SK-N-SH (cell line): ENCODE measurements at regions not wholly inside any gene's neighbourhood (a gene's known extent, or its start where the extent isn't known, plus 50 kb on each side); places are given as distances from the start of the nearest gene placed in this dataset.

ENCODE experiments used
- CTCF ChIA-PET: fragments of 300-600, 350-600 bp; formaldehyde crosslinking; extraction: SDS; loops from one replicate; lab custom pipeline; 2021; lab: Yijun Ruan, JAX
- POLR2A ChIA-PET: fragments of 350-600 bp; sonication (Branson Sonifier 250); formaldehyde crosslinking; extraction: SDS; loops from one replicate; lab custom pipeline; 2020; ENCODE audit warnings: antibody characterized with exemption, inconsistent platforms; lab: Yijun Ruan, JAX
- DNase-seq: peaks from one replicate; pipeline ENCODE4 v3.0.0; 2012
- H2AFZ ChIP-seq: fragments of 200-600 bp; sonication (generic); 2 replicates; pipeline ENCODE4 v1.8.1; 2016; ENCODE audit warnings: antibody characterized with exemption, mild to moderate bottlenecking, low read depth
- H3F3A ChIP-seq: fragments of 200-600 bp; sonication (generic); replicated peaks from 2 replicates; pipeline ENCODE3; 2016; ENCODE audit warnings: antibody characterized with exemption, mild to moderate bottlenecking; ENCODE audit not compliant: insufficient read depth
- H3K27ac ChIP-seq, 2 experiments: fragments of 200-500 bp in 1 of 2; fragments of 200-600 bp in 1 of 2; sonication (Bioruptor generic) in 1 of 2; sonication (generic), shearing (Covaris generic) in 1 of 2; 2 replicates each; pipeline versions ENCODE4 v1.5.1 to v1.6.1; 2014 to 2016; ENCODE audit warnings: low read depth in 2 of 2, inconsistent platforms in 1 of 2, low read length in 1 of 2, mild to moderate bottlenecking in 1 of 2, mixed read lengths in 1 of 2
- H3K27me3 ChIP-seq: fragments of 200-600 bp; sonication (generic), shearing (Covaris generic); 2 replicates; pipeline ENCODE4 v1.6.1; 2016; ENCODE audit warnings: mixed run types; ENCODE audit not compliant: insufficient read depth
- H3K36me3 ChIP-seq, 2 experiments: fragments of 200-500 bp in 1 of 2; fragments of 200-600 bp in 1 of 2; sonication (Bioruptor generic) in 1 of 2; sonication (generic) in 1 of 2; replicated peaks in 1 of 2; 2 replicates each; pipeline versions ENCODE3 to v1.5.1; 2014 to 2016; ENCODE audit warnings: low read length in 1 of 2, mild to moderate bottlenecking in 1 of 2; ENCODE audit not compliant: insufficient read depth in 2 of 2, control insufficient read depth in 1 of 2
- H3K4me1 ChIP-seq, 2 experiments: fragments of 200-500 bp in 1 of 2; fragments of 200-600 bp in 1 of 2; sonication (Bioruptor generic) in 1 of 2; sonication (generic), shearing (Covaris generic) in 1 of 2; 2 replicates each; pipeline versions ENCODE4 v1.5.1 to v1.6.1; 2014 to 2016; ENCODE audit warnings: low read depth in 1 of 2, low read length in 1 of 2, mixed run types in 1 of 2; ENCODE audit not compliant: insufficient read depth in 2 of 2, control insufficient read depth in 1 of 2
- H3K4me2 ChIP-seq: fragments of 200-600 bp; sonication (generic), shearing (Covaris generic); 2 replicates; pipeline ENCODE4 v1.6.1; 2017; ENCODE audit warnings: mixed run types
- H3K4me3 ChIP-seq, 2 experiments: fragments of 200-500 bp in 1 of 2; fragments of 200-600 bp in 1 of 2; sonication (Bioruptor generic) in 1 of 2; sonication (generic), shearing (Covaris generic) in 1 of 2; 2 replicates each; pipeline versions ENCODE4 v1.5.1 to v1.8.1; 2014 to 2016; ENCODE audit warnings: low read depth in 2 of 2, inconsistent platforms in 1 of 2, low read length in 1 of 2, mild to moderate bottlenecking in 1 of 2, mixed read lengths in 1 of 2, moderate library complexity in 1 of 2
- H3K79me2 ChIP-seq: fragments of 200-600 bp; sonication (generic); 2 replicates; pipeline ENCODE4 v1.8.1; 2017; ENCODE audit warnings: mild to moderate bottlenecking; ENCODE audit not compliant: insufficient read depth
- H3K9ac ChIP-seq: fragments of 200-600 bp; sonication (generic); 2 replicates; pipeline ENCODE4 v1.6.1; 2017; ENCODE audit warnings: mixed run types
- H3K9me2 ChIP-seq: fragments of 200-600 bp; sonication (generic); 2 replicates; pipeline ENCODE4 v1.6.1; 2017; ENCODE audit warnings: mixed run types
- H3K9me3 ChIP-seq: fragments of 200-600 bp; sonication (generic); 2 replicates; pipeline ENCODE4 v1.6.1; 2017; ENCODE audit warnings: mixed run types, mild to moderate bottlenecking, moderate library complexity
- H4K20me1 ChIP-seq: fragments of 200-600 bp; sonication (generic); 2 replicates; pipeline ENCODE4 v1.6.1; 2017; ENCODE audit warnings: mild to moderate bottlenecking, mixed run types; ENCODE audit not compliant: insufficient read depth
- ELF1 ChIP-seq: IDR thresholded peaks from 2 replicates; pipeline ENCODE4 v1.4.0; 2012
- FOSL2 ChIP-seq: IDR thresholded peaks from 2 replicates; pipeline ENCODE4 v1.4.0; 2012; ENCODE audit warnings: low read depth, mild to moderate bottlenecking, moderate library complexity, borderline replicate concordance
- FOXM1 ChIP-seq: IDR thresholded peaks from 2 replicates; pipeline ENCODE4 v1.4.0; 2012; ENCODE audit warnings: low read depth, mild to moderate bottlenecking
- GABPA ChIP-seq: IDR thresholded peaks from 2 replicates; pipeline ENCODE4 v1.4.0; 2012; ENCODE audit warnings: low read depth, mild to moderate bottlenecking
- GATA2 ChIP-seq: sonication (generic); formaldehyde crosslinking; IDR thresholded peaks from 2 replicates; pipeline ENCODE4 v1.5.0; 2020; ENCODE audit warnings: mild to moderate bottlenecking, missing genetic modification reagents
- MEF2A ChIP-seq: IDR thresholded peaks from 2 replicates; pipeline ENCODE4 v1.4.0; 2012; ENCODE audit warnings: low read depth, borderline replicate concordance
- MXI1 ChIP-seq: IDR thresholded peaks from 2 replicates; pipeline ENCODE4 v1.6.1; 2012; ENCODE audit warnings: mild to moderate bottlenecking, low read depth, low read length, improper control_type of control experiment
- POLR2AphosphoS5 ChIP-seq: IDR thresholded peaks from 2 replicates; pipeline ENCODE4 v1.6.1; 2012; ENCODE audit warnings: low read depth, low read length
- RAD21 ChIP-seq: IDR thresholded peaks from 2 replicates; pipeline ENCODE4 v1.6.1; 2012; ENCODE audit warnings: mild to moderate bottlenecking, low read length
- RFX5 ChIP-seq: IDR thresholded peaks from 2 replicates; pipeline ENCODE4 v1.6.1; 2012; ENCODE audit warnings: mild to moderate bottlenecking, improper control_type of control experiment, low read length
- RXRA ChIP-seq: IDR thresholded peaks from 2 replicates; pipeline ENCODE4 v1.4.0; 2012; ENCODE audit warnings: low read depth, mild to moderate bottlenecking, borderline replicate concordance
- SIN3A ChIP-seq: IDR thresholded peaks from 2 replicates; pipeline ENCODE4 v1.6.1; 2012; ENCODE audit warnings: low read depth, mild to moderate bottlenecking, low read length, moderate library complexity, borderline replicate concordance
- SMC3 ChIP-seq: IDR thresholded peaks from 2 replicates; pipeline ENCODE4 v1.6.1; 2012; ENCODE audit warnings: low read depth, low read length, improper control_type of control experiment
- TAF1 ChIP-seq: IDR thresholded peaks from 2 replicates; pipeline ENCODE4 v1.6.1; 2012; ENCODE audit warnings: low read depth, mild to moderate bottlenecking, low read length, moderate library complexity, borderline replicate concordance
- TEAD4 ChIP-seq: IDR thresholded peaks from 2 replicates; pipeline ENCODE4 v1.4.0; 2012; ENCODE audit warnings: mild to moderate bottlenecking, borderline replicate concordance; ENCODE audit not compliant: insufficient read depth
- WGBS: methylation state at CpG from one replicate; pipeline ENCODE4 v1.1.6; 2017; ENCODE audit warnings: low lambda C conversion rate; 5-methylcytosine and 5-hydroxymethylcytosine counted together
- TF ChIP-seq, protein P1 (sequence below): fragments of 200-600 bp; sonication (generic); IDR thresholded peaks from 2 replicates; pipeline ENCODE4 v1.6.1; 2017; ENCODE audit warnings: antibody characterized with exemption, mild to moderate bottlenecking, moderate library complexity
- TF ChIP-seq, protein P2 (sequence below): IDR thresholded peaks from 2 replicates; pipeline ENCODE4; 2012
- TF ChIP-seq, protein P3 (sequence below): fragments of 150-350 bp; IDR thresholded peaks from 2 replicates; pipeline ENCODE4 v1.6.1; 2017; ENCODE audit warnings: antibody characterized with exemption, low read length, low read depth, borderline replicate concordance
- TF ChIP-seq, protein P4 (sequence below): fragments of 150-350 bp; IDR thresholded peaks from 2 replicates; pipeline ENCODE4 v1.6.1; 2016; ENCODE audit warnings: mild to moderate bottlenecking, low read depth, low read length

GRCh38 chr10:52870562-52870961, 98.0 kb upstream of the MBL2 start:
- Histone ChIP-seq H3K36me3 (no peaks in the 10 kb centered on the region), H3K79me2 (no peaks in the 10 kb centered on the region), H3K27me3 (no peaks in the 10 kb centered on the region; the same call in 1 of the 2 replicates), H3K27ac (no peak overlapping the region), H3K4me2 (no peak overlapping the region), H3K9ac (no peak overlapping the region), H3K9me2 (no peaks in the 10 kb centered on the region), H3K4me3 (no peak overlapping the region), H2AFZ (no peak overlapping the region), H4K20me1 (no peaks in the 10 kb centered on the region), H3K4me1 (no peaks in the 10 kb centered on the region; a peak in 1 of 4 replicates), H3F3A (no peaks in the 10 kb centered on the region), H3K9me3 (no peaks in the 10 kb centered on the region)
- 27% methylated on average over 3 of the region's 3 CpGs for WGBS
- TF ChIP-seq TEAD4 (no peak), RXRA (no peak)
- TF ChIP-seq, protein P1, sequence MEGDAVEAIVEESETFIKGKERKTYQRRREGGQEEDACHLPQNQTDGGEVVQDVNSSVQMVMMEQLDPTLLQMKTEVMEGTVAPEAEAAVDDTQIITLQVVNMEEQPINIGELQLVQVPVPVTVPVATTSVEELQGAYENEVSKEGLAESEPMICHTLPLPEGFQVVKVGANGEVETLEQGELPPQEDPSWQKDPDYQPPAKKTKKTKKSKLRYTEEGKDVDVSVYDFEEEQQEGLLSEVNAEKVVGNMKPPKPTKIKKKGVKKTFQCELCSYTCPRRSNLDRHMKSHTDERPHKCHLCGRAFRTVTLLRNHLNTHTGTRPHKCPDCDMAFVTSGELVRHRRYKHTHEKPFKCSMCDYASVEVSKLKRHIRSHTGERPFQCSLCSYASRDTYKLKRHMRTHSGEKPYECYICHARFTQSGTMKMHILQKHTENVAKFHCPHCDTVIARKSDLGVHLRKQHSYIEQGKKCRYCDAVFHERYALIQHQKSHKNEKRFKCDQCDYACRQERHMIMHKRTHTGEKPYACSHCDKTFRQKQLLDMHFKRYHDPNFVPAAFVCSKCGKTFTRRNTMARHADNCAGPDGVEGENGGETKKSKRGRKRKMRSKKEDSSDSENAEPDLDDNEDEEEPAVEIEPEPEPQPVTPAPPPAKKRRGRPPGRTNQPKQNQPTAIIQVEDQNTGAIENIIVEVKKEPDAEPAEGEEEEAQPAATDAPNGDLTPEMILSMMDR: no peak
- TF ChIP-seq, protein P2, sequence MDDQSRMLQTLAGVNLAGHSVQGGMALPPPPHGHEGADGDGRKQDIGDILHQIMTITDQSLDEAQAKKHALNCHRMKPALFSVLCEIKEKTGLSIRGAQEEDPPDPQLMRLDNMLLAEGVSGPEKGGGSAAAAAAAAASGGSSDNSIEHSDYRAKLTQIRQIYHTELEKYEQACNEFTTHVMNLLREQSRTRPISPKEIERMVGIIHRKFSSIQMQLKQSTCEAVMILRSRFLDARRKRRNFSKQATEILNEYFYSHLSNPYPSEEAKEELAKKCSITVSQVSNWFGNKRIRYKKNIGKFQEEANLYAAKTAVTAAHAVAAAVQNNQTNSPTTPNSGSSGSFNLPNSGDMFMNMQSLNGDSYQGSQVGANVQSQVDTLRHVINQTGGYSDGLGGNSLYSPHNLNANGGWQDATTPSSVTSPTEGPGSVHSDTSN: no peak
- TF ChIP-seq, protein P3, sequence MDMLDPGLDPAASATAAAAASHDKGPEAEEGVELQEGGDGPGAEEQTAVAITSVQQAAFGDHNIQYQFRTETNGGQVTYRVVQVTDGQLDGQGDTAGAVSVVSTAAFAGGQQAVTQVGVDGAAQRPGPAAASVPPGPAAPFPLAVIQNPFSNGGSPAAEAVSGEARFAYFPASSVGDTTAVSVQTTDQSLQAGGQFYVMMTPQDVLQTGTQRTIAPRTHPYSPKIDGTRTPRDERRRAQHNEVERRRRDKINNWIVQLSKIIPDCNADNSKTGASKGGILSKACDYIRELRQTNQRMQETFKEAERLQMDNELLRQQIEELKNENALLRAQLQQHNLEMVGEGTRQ: no peak
- DNase-seq: no peak
- CTCF ChIA-PET: interaction anchor here (1.9 to 3.4 kb wide), 2 partner anchors 13 to 52 kb away, joined by 8 to 12 read pairs; no protein-coding TSS in a partner anchor
- POLR2A ChIA-PET: no interaction called here

DNA sequence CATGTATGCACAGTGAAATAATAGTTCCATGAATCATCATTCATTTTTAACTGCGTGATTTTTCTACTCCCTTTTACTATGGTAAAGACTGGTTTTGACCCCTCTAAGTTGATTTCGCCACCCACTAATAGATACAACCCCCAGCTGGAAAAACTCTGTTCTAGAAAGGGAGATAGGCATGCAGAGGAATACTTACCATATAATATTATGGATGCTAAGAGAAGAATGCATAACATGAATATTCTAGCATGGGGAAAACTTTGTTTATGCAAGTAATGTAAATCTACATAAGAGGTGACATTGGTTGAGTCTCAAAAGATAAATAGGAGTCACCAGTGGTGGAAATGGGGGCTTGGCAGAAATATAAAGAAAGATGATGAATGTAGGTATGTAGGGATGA, 97.3 kb upstream of the MBL2 start:
- no peak overlapping the region for H3K4me2 ChIP-seq
- no peaks in the 10 kb centered on the region for H3F3A ChIP-seq
- ChIA-PET CTCF (no interaction called here), POLR2A (no interaction called here)
- H4K20me1 ChIP-seq: no peaks in the 10 kb centered on the region
- H3K9me2 ChIP-seq: no peaks in the 10 kb centered on the region
- no peak for TF ChIP-seq SMC3
- TF ChIP-seq RXRA: no peak
- no peak for TF ChIP-seq GABPA
- DNase-seq: no peak
- H3K79me2 ChIP-seq: no peaks in the 10 kb centered on the region
- no peaks in the 10 kb centered on the region for H3K36me3 ChIP-seq
- 4% methylated on average over 2 of the region's 2 CpGs for WGBS
- no peaks in the 10 kb centered on the region; the same call in 1 of the 2 replicates for H3K27me3 ChIP-seq
- H3K9me3 ChIP-seq: no peaks in the 10 kb centered on the region
- H3K4me1 ChIP-seq: no peaks in the 10 kb centered on the region; a peak in 1 of 4 replicates
- no peak overlapping the region for H2AFZ ChIP-seq
- H3K9ac ChIP-seq: no peak overlapping the region
- no peak overlapping the region for H3K27ac ChIP-seq
- H3K4me3 ChIP-seq: no peak overlapping the region

GRCh38 chr10:52865213-52865612, 92.6 kb upstream of the MBL2 start:
- WGBS: 75% methylated on average over 2 of the region's 9 CpGs
- DNase-seq: no peak
- Histone ChIP-seq H3K27me3 (no peaks in the 10 kb centered on the region), H4K20me1 (no peaks in the 10 kb centered on the region), H3K36me3 (no peaks in the 10 kb centered on the region), H3F3A (no peaks in the 10 kb centered on the region), H3K9ac (no peak overlapping the region), H3K4me3 (no peak overlapping the region), H3K4me2 (no peak overlapping the region), H2AFZ (no peak overlapping the region), H3K9me2 (no peaks in the 10 kb centered on the region), H3K79me2 (no peaks in the 10 kb centered on the region), H3K9me3 (no peaks in the 10 kb centered on the region), H3K27ac (no peak overlapping the region), H3K4me1 (no peaks in the 10 kb centered on the region)
- ChIA-PET CTCF (no interaction called here), POLR2A (no interaction called here)
- TF ChIP-seq SIN3A (no peak), FOSL2 (no peak), MEF2A (no peak), POLR2AphosphoS5 (no peak), GATA2 (CRISPR knock-in tag) (no peak), FOXM1 (no peak), SMC3 (no peak), GABPA (no peak), TAF1 (no peak), RXRA (no peak), ELF1 (no peak), RAD21 (no peak), RFX5 (no peak), MXI1 (no peak)
- TF ChIP-seq, protein P4, sequence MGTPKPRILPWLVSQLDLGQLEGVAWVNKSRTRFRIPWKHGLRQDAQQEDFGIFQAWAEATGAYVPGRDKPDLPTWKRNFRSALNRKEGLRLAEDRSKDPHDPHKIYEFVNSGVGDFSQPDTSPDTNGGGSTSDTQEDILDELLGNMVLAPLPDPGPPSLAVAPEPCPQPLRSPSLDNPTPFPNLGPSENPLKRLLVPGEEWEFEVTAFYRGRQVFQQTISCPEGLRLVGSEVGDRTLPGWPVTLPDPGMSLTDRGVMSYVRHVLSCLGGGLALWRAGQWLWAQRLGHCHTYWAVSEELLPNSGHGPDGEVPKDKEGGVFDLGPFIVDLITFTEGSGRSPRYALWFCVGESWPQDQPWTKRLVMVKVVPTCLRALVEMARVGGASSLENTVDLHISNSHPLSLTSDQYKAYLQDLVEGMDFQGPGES: no peak
